Mesenchymal stem cell (in vitro differentiated cells and primary cell): ENCODE measurements at regions not wholly inside any gene's neighbourhood (a gene's known extent, or its start where the extent isn't known, plus 50 kb on each side); places are given as distances from the start of the nearest gene placed in this dataset.

Experiments used
- DNase-seq: peaks from one replicate; pipeline ENCODE4 v3.0.0-alpha.2; 2013
- H2AFZ ChIP-seq: one replicate; pipeline ENCODE4 v1.6.1; 2013; ENCODE audit warnings: low read depth, mild to moderate bottlenecking, control low read depth, inconsistent platforms, low read length, moderate library complexity
- H2AK5ac ChIP-seq: 2 replicates; pipeline ENCODE4 v1.6.1; 2013; ENCODE audit warnings: low read length, moderate library complexity, mild to moderate bottlenecking, inconsistent platforms; ENCODE audit not compliant: severe bottlenecking
- H2BK120ac ChIP-seq: one replicate; pipeline ENCODE4 v1.6.1; 2013; ENCODE audit warnings: low read depth, mild to moderate bottlenecking, inconsistent platforms, low read length, moderate library complexity
- H2BK12ac ChIP-seq, 2 experiments: one replicate each; pipeline ENCODE4 v1.6.1; 2013; ENCODE audit warnings: inconsistent platforms in 2 of 2, low read length in 2 of 2, mild to moderate bottlenecking in 2 of 2, moderate library complexity in 2 of 2, control low read depth in 1 of 2
- H2BK15ac ChIP-seq: one replicate; pipeline ENCODE4 v1.6.1; 2013; ENCODE audit warnings: mild to moderate bottlenecking, low read depth, inconsistent platforms; ENCODE audit not compliant: poor library complexity, severe bottlenecking
- H2BK5ac ChIP-seq: 2 replicates; pipeline ENCODE4 v1.6.1; 2013; ENCODE audit warnings: low read depth, mild to moderate bottlenecking, low read length, control low read depth, inconsistent platforms; ENCODE audit not compliant: poor library complexity, severe bottlenecking
- H3K14ac ChIP-seq, 2 experiments: one replicate each; pipeline ENCODE4 v1.6.1; 2013; ENCODE audit warnings: inconsistent platforms in 2 of 2, low read length in 2 of 2, control low read depth in 1 of 2, mild to moderate bottlenecking in 1 of 2, moderate library complexity in 1 of 2
- H3K18ac ChIP-seq, 2 experiments: one replicate each; pipeline ENCODE4 v1.6.1; 2013; ENCODE audit warnings: inconsistent platforms in 2 of 2, low read length in 2 of 2, control low read depth in 1 of 2, low read depth in 1 of 2, mild to moderate bottlenecking in 1 of 2
- H3K23ac ChIP-seq, 2 experiments: one replicate each; pipeline ENCODE4 v1.6.1; 2013; ENCODE audit warnings: inconsistent platforms in 2 of 2, low read length in 2 of 2, mild to moderate bottlenecking in 2 of 2, moderate library complexity in 2 of 2, control low read depth in 1 of 2
- H3K27ac ChIP-seq: 2 replicates; pipeline ENCODE4 v1.5.1; 2013; ENCODE audit warnings: mild to moderate bottlenecking, moderate library complexity, low read length, control low read depth, inconsistent platforms; ENCODE audit not compliant: poor library complexity, severe bottlenecking
- H3K27me3 ChIP-seq, 2 experiments: 2 replicates each; pipeline versions ENCODE4 v1.6.1 to v1.7.0; 2013; ENCODE audit warnings: low read length in 2 of 2, mild to moderate bottlenecking in 2 of 2, moderate library complexity in 2 of 2, control low read depth in 1 of 2, inconsistent platforms in 1 of 2; ENCODE audit not compliant: control insufficient read depth in 1 of 2, insufficient read depth in 1 of 2
- H3K36me3 ChIP-seq, 2 experiments: 2 replicates each; pipeline versions ENCODE4 v1.6.1 to v1.7.0; 2013; ENCODE audit warnings: low read length in 2 of 2, control low read depth in 1 of 2, inconsistent platforms in 1 of 2, low read depth in 1 of 2, mild to moderate bottlenecking in 1 of 2; ENCODE audit not compliant: insufficient read depth in 2 of 2, control insufficient read depth in 1 of 2
- H3K4ac ChIP-seq, 2 experiments: one replicate each; pipeline ENCODE4 v1.6.1; 2013; ENCODE audit warnings: inconsistent platforms in 2 of 2, low read length in 2 of 2, mild to moderate bottlenecking in 2 of 2, moderate library complexity in 2 of 2, control low read depth in 1 of 2, low read depth in 1 of 2
- H3K4me1 ChIP-seq: 2 replicates; pipeline ENCODE4 v1.6.1; 2013; ENCODE audit warnings: low read depth, low read length, control low read depth; ENCODE audit not compliant: control insufficient read depth, insufficient read depth
- H3K4me2 ChIP-seq: 2 replicates; pipeline ENCODE4 v1.6.1; 2013; ENCODE audit warnings: low read length, mild to moderate bottlenecking, inconsistent platforms; ENCODE audit not compliant: poor library complexity, severe bottlenecking
- H3K4me3 ChIP-seq, 2 experiments: 2 replicates each; pipeline versions ENCODE4 v1.5.1 to v1.7.0; 2013; ENCODE audit warnings: low read length in 2 of 2, mild to moderate bottlenecking in 2 of 2, control low read depth in 1 of 2, low read depth in 1 of 2; ENCODE audit not compliant: insufficient read depth in 1 of 2
- H3K79me1 ChIP-seq: replicated peaks from 2 replicates; pipeline ENCODE4 v1.6.1; 2013; ENCODE audit warnings: mild to moderate bottlenecking, control low read depth, low read length, inconsistent platforms; ENCODE audit not compliant: poor library complexity, severe bottlenecking
- H3K9ac ChIP-seq: 2 replicates; pipeline ENCODE4 v1.7.0; 2013; ENCODE audit warnings: mild to moderate bottlenecking, low read length, moderate library complexity
- H3K9me3 ChIP-seq: 2 replicates; pipeline ENCODE4 v1.7.0; 2013; ENCODE audit warnings: mild to moderate bottlenecking, low read length; ENCODE audit not compliant: control insufficient read depth
- H4K8ac ChIP-seq: one replicate; pipeline ENCODE4 v1.6.1; 2013; ENCODE audit warnings: inconsistent platforms, mild to moderate bottlenecking, low read length, moderate library complexity
- H4K91ac ChIP-seq: one replicate; pipeline ENCODE4 v1.6.1; 2013; ENCODE audit warnings: mild to moderate bottlenecking, low read length, inconsistent platforms
- WGBS: methylation state at CpG from one replicate; pipeline ENCODE4 v1.1.7; 2013; ENCODE audit warnings: mixed read lengths; 5-methylcytosine and 5-hydroxymethylcytosine counted together

DNA sequence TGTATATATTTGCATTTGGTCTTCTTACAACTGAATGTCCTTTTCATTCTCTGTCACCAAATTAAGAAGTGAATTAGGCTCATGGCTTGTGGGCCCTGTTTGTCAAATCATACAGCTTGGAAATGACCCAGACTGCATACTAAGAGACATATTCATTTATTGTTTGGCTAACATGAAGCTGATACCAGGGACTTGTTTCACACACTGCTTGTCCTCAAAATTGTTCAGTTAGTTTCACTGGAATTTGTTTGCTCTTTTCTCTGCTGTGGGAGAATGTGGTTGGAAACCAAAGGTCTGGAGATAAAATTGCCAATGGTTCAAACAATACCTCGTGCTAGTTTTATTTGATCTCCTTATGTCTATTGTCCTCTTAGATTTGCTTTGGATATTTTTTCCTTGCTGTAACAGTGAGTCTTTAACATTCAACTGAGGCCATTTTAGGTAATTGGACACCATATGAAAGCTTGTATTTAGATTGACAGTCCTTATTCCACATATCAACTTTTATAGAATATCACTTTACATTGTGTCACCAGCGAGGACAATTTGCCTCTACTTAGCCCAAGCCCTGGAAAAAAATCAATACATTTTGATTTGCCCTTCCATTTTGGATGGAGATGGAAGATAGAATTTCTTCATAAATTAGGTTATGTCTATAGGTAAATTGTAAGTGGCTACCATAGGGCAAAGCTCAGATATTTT is 144.3 kb upstream of the MTAP start:
- H2BK12ac ChIP-seq, result no peak overlapping the region
- H3K4ac ChIP-seq, result no peak overlapping the region
- H2BK120ac ChIP-seq, result no peak overlapping the region
- no peaks in the 10 kb centered on the region for H3K79me1 ChIP-seq
- no peak overlapping the region for H3K27ac ChIP-seq
- no peak overlapping the region for H2AK5ac ChIP-seq
- 100% methylated on average over 1 of the region's 2 CpGs for WGBS
- no peak overlapping the region for H3K4me3 ChIP-seq
- H3K14ac ChIP-seq, result no peak overlapping the region
- no peak overlapping the region for H2BK15ac ChIP-seq
- H3K18ac ChIP-seq, result no peak overlapping the region
- H3K36me3 ChIP-seq, result no peaks in the 10 kb centered on the region
- no peak overlapping the region for H3K23ac ChIP-seq
- H3K4me2 ChIP-seq, result no peak overlapping the region
- H3K9ac ChIP-seq, result peak overlapping the region; percentile 68
- no peak overlapping the region for H4K91ac ChIP-seq
- no peaks in the 10 kb centered on the region for H3K27me3 ChIP-seq
- no peaks in the 10 kb centered on the region for H3K4me1 ChIP-seq
- H4K8ac ChIP-seq, result no peak overlapping the region
- H3K9me3 ChIP-seq, result no peaks in the 10 kb centered on the region
- DNase-seq, result no peak
- H2AFZ ChIP-seq, result no peak overlapping the region
- no peak overlapping the region for H2BK5ac ChIP-seq

DNA sequence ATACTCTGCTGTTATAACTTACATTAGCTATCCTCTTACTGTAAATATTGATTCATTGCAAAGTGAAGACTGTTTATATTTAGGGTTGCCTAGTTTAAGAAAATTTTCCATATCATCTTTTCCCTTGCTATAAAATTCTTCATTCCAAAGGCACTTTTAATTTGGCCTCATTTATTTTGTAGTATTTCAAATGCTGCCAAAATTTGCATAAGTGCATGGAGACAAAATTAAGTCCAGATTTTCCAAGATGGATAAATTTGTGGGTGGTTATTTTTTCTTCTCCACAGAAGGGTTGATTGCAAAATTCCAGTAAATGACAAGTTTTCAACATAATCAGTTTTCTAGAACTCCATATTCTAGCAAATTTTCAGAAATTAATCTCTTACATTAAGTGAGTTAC is 141.5 kb upstream of the MTAP start:
- Histone ChIP-seq H3K4ac (no peak overlapping the region), H3K4me2 (no peak overlapping the region), H2BK12ac (no peak overlapping the region), H2BK15ac (no peak overlapping the region), H3K27ac (no peak overlapping the region), H3K9ac (no peak overlapping the region), H3K9me3 (no peaks in the 10 kb centered on the region), H3K79me1 (no peaks in the 10 kb centered on the region), H4K91ac (no peak overlapping the region), H2AK5ac (no peak overlapping the region), H4K8ac (no peak overlapping the region), H3K4me3 (no peak overlapping the region), H3K23ac (no peak overlapping the region), H2BK120ac (no peak overlapping the region), H2AFZ (no peak overlapping the region), H3K18ac (no peak overlapping the region), H3K27me3 (no peaks in the 10 kb centered on the region), H2BK5ac (no peak overlapping the region), H3K4me1 (no peaks in the 10 kb centered on the region), H3K14ac (no peak overlapping the region), H3K36me3 (no peaks in the 10 kb centered on the region)
- no peak for DNase-seq

DNA sequence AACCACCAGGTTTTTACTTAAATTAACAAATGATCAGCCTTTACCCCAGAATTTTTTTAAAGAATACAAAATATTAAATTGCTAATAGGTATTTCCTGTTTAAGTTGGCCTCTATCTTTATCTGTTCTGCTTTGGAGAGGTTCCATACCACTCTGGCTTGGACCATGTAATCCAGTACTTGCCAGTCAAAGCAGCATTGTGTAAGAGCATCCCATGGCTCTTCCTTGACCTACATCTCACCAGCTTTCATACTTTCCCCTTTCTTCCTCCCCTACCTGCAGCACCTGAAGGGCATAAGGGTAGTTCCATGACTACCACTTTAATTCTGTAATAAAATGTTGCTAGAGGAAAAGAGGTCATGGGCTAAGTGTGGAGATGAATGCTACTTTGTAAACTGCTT is 140.8 kb upstream of the MTAP start:
- Histone ChIP-seq H3K23ac (no peak overlapping the region), H3K4me1 (no peaks in the 10 kb centered on the region), H3K4me2 (no peak overlapping the region), H3K14ac (no peak overlapping the region), H3K9me3 (no peaks in the 10 kb centered on the region), H3K9ac (no peak overlapping the region), H2AK5ac (no peak overlapping the region), H3K79me1 (no peaks in the 10 kb centered on the region), H4K91ac (no peak overlapping the region), H3K18ac (no peak overlapping the region), H2BK15ac (no peak overlapping the region), H3K27me3 (no peaks in the 10 kb centered on the region), H2AFZ (no peak overlapping the region), H4K8ac (no peak overlapping the region), H3K36me3 (no peaks in the 10 kb centered on the region), H3K4ac (no peak overlapping the region), H3K27ac (no peak overlapping the region), H3K4me3 (no peak overlapping the region), H2BK5ac (no peak overlapping the region), H2BK12ac (no peak overlapping the region), H2BK120ac (no peak overlapping the region)
- DNase-seq, result no peak

DNA sequence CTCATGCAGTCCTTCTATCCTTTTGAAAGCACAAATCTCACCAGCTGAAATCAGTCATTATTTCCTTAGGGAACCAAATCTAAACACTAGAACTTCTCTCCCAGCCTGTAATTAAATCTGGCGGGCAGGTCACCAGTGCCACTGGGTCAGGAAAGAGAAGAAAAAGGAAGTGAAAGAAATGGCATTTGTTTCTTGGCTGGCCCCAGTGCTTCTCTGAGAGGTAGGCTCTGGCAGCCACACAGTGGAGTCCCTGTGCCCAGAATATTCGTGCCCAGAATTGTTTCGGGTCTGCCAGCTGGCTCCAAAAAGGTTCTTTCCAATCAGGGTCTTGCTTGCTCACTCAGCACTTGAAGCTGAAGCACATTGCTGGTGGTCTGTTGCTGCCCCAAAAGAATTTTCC is 133.9 kb upstream of the MTAP start:
- DNase-seq, result no peak
- Histone ChIP-seq H2BK5ac (no peak overlapping the region), H3K14ac (no peak overlapping the region), H3K36me3 (no peaks in the 10 kb centered on the region), H3K27ac (no peak overlapping the region), H3K4me1 (no peaks in the 10 kb centered on the region), H3K4ac (no peak overlapping the region), H3K27me3 (no peaks in the 10 kb centered on the region), H2BK12ac (no peak overlapping the region), H3K4me2 (no peak overlapping the region), H2BK120ac (no peak overlapping the region), H3K18ac (peak overlapping the region in 1 of 2 experiments; percentile 12), H3K79me1 (no peaks in the 10 kb centered on the region), H3K9me3 (no peaks in the 10 kb centered on the region), H3K4me3 (no peak overlapping the region), H2BK15ac (no peak overlapping the region), H4K91ac (no peak overlapping the region), H3K23ac (no peak overlapping the region), H3K9ac (no peak overlapping the region), H2AFZ (no peak overlapping the region), H4K8ac (no peak overlapping the region), H2AK5ac (no peak overlapping the region)
- 90% methylated on average over 3 of the region's 3 CpGs for WGBS
